ENCODE measurements at regions not wholly inside any gene's neighbourhood (a gene's known extent, or its start where the extent isn't known, plus 50 kb on each side); places are given as distances from the start of the nearest gene placed in this dataset.
"Not testable (repeated sequence)": the region's sequence is repeated elsewhere in the genome, so short reads cannot be mapped to it uniquely, and the experiment has no call there.

- DNase-seq, result no peak
Observed at GRCh38 chr3:164927728-164928127, 150.6 kb downstream of the SI start.

GRCh38 chr3:164918905-164919304, 159.4 kb downstream of the SI start:
- DNase-seq, result no peak

- no peak for DNase-seq
Observed at GRCh38 chr3:164912916-164913315, 165.4 kb downstream of the SI start.

- no peak for DNase-seq
Observed at GRCh38 chr3:164903820-164904451, 174.4 kb downstream of the SI start.

- DNase-seq, result no peak
Observed at GRCh38 chr3:164897342-164897741, 181.0 kb downstream of the SI start.

- DNase-seq, result no peak
Observed at GRCh38 chr3:164890061-164890460, 188.2 kb downstream of the SI start.

GRCh38 chr3:164883171-164883570, 195.1 kb downstream of the SI start:
- no peak for DNase-seq

- no peak for DNase-seq
Observed at GRCh38 chr3:164879201-164879600, 199.1 kb downstream of the SI start.

- DNase-seq, result no peak
Observed at GRCh38 chr3:164864454-164864853, 213.8 kb downstream of the SI start.

- no peak for DNase-seq
Observed at GRCh38 chr3:164852866-164853265, 225.4 kb downstream of the SI start.

- DNase-seq, result no peak
Observed at GRCh38 chr3:164851905-164852304, 226.4 kb downstream of the SI start.

- DNase-seq, result no peak
Observed at GRCh38 chr3:164851204-164851603, 227.1 kb downstream of the SI start.

- DNase-seq, result no peak
Observed at GRCh38 chr3:164848923-164849322, 229.4 kb downstream of the SI start.

GRCh38 chr3:164845739-164846138, 232.6 kb downstream of the SI start:
- DNase-seq, result no peak

GRCh38 chr3:164832216-164832615, 246.1 kb downstream of the SI start:
- DNase-seq, result no peak

- DNase-seq, result no peak
Observed at GRCh38 chr3:164818318-164818717, 260.0 kb downstream of the SI start.

GRCh38 chr3:164814106-164814505, 264.2 kb downstream of the SI start:
- no peak for DNase-seq

GRCh38 chr3:164812042-164812441, 266.3 kb downstream of the SI start:
- no peak for DNase-seq

GRCh38 chr3:164806188-164806587, 272.1 kb downstream of the SI start:
- no peak for DNase-seq

- no peak for DNase-seq
Observed at GRCh38 chr3:164794099-164794498, 284.2 kb downstream of the SI start.

GRCh38 chr3:164791263-164791662, 287.0 kb downstream of the SI start:
- DNase-seq, result no peak

GRCh38 chr3:164784407-164784806, 293.9 kb downstream of the SI start:
- DNase-seq, result not testable (repeated sequence)

- no peak for DNase-seq
Observed at GRCh38 chr3:164781755-164782154, 296.5 kb downstream of the SI start.

- no peak for DNase-seq
Observed at GRCh38 chr3:164779816-164780215, 298.5 kb downstream of the SI start.

GRCh38 chr3:164752812-164753211, 325.5 kb downstream of the SI start:
- DNase-seq, result no peak

- DNase-seq, result no peak
Observed at GRCh38 chr3:164748626-164749025, 329.7 kb downstream of the SI start.

All from suppressor macrophage treated with lipopolysaccharide for 4 hours (primary cell).